MM.1S (cell line): ENCODE measurements at regions not wholly inside any gene's neighbourhood (a gene's known extent, or its start where the extent isn't known, plus 50 kb on each side); places are given as distances from the start of the nearest gene placed in this dataset.

Experiments
- DNase-seq: peaks from one replicate; pipeline ENCODE4 v3.0.0-alpha.2; 2015
- H2AFZ ChIP-seq: fragments of 300-600 bp; sonication (generic); 2 replicates; pipeline ENCODE4 v1.6.0; 2016; ENCODE audit warnings: antibody characterized with exemption, low read length
- H3F3A ChIP-seq: fragments of 300-600 bp; sonication (generic); 2 replicates; pipeline ENCODE4 v1.6.1; 2016; ENCODE audit warnings: mild to moderate bottlenecking, antibody characterized with exemption, low read length, moderate library complexity, mixed read lengths; ENCODE audit not compliant: insufficient read depth
- H3K27ac ChIP-seq: fragments of 300-600 bp; sonication (generic); 2 replicates; pipeline ENCODE4 v1.5.1; 2016; ENCODE audit warnings: mild to moderate bottlenecking, low read length
- H3K27me3 ChIP-seq: fragments of 300-600 bp; sonication (generic); replicated peaks from 2 replicates; pipeline ENCODE4 v1.6.0; 2016; ENCODE audit warnings: low read length; ENCODE audit not compliant: insufficient read depth
- H3K36me3 ChIP-seq: fragments of 300-600 bp; sonication (generic); replicated peaks from 2 replicates; pipeline ENCODE4 v1.6.1; 2016; ENCODE audit warnings: mild to moderate bottlenecking, low read length, mixed read lengths; ENCODE audit not compliant: insufficient read depth
- H3K4me1 ChIP-seq: fragments of 300-600 bp; sonication (generic); 2 replicates; pipeline ENCODE4 v1.6.1; 2016; ENCODE audit warnings: low read length, mixed read lengths
- H3K4me2 ChIP-seq: fragments of 300-600 bp; sonication (generic); 2 replicates; pipeline ENCODE4 v1.6.0; 2016; ENCODE audit warnings: low read depth, low read length
- H3K4me3 ChIP-seq: fragments of 300-600 bp; sonication (generic); 2 replicates; pipeline ENCODE4 v1.5.1; 2016; ENCODE audit warnings: low read length, mixed read lengths
- H3K79me2 ChIP-seq: fragments of 300-600 bp; sonication (generic); 2 replicates; pipeline ENCODE4 v1.6.1; 2016; ENCODE audit warnings: mixed run types, low read length, mixed read lengths
- H3K9ac ChIP-seq: fragments of 300-600 bp; sonication (generic); 2 replicates; pipeline ENCODE4 v1.6.1; 2016; ENCODE audit warnings: low read length, mixed read lengths
- H3K9me2 ChIP-seq: fragments of 300-600 bp; sonication (generic); replicated peaks from 2 replicates; pipeline ENCODE4 v1.6.1; 2016; ENCODE audit warnings: mild to moderate bottlenecking, low read length, mixed read lengths; ENCODE audit not compliant: insufficient read depth
- H3K9me3 ChIP-seq: fragments of 300-600 bp; sonication (generic); replicated peaks from 2 replicates; pipeline ENCODE4 v1.6.1; 2016; ENCODE audit warnings: mild to moderate bottlenecking, low read length, mixed read lengths; ENCODE audit not compliant: insufficient read depth
- H4K20me1 ChIP-seq: fragments of 300-600 bp; sonication (generic); 2 replicates; pipeline ENCODE4 v1.6.1; 2016; ENCODE audit warnings: mild to moderate bottlenecking, low read length, moderate library complexity, mixed read lengths; ENCODE audit not compliant: insufficient read depth
- CTCF ChIP-seq: fragments of 300-600 bp; sonication (generic); IDR thresholded peaks from 2 replicates; pipeline ENCODE4 v1.5.1; 2016; ENCODE audit warnings: antibody characterized with exemption, low read length, mixed read lengths
- EZH2 ChIP-seq: fragments of 300-600 bp; sonication (generic); optimal IDR thresholded peaks from 2 replicates; pipeline ENCODE3; 2017; ENCODE audit warnings: low read depth, mild to moderate bottlenecking, antibody characterized with exemption, low read length, mixed read lengths
- EZH2phosphoT487 ChIP-seq: fragments of 300-600 bp; sonication (generic); IDR thresholded peaks from 2 replicates; pipeline ENCODE4 v1.6.1; 2018; ENCODE audit warnings: antibody characterized with exemption, low read length

- H3K27me3 ChIP-seq: no peaks in the 10 kb centered on the region
- no peak for TF ChIP-seq CTCF
- TF ChIP-seq EZH2: no peak
- no peak for TF ChIP-seq EZH2phosphoT487
These were observed 516.0 kb upstream of the FAM98A start for GRCh38 chr2:34115076-34115475.

GRCh38 chr2:34112161-34112560, 513.1 kb upstream of the FAM98A start:
- Histone ChIP-seq H3K27ac (no peak overlapping the region), H2AFZ (no peak overlapping the region), H3K36me3 (no peaks in the 10 kb centered on the region), H3K79me2 (no peaks in the 10 kb centered on the region), H3F3A (no peaks in the 10 kb centered on the region), H3K9me3 (no peaks in the 10 kb centered on the region), H3K4me3 (no peak overlapping the region), H3K4me2 (no peak overlapping the region), H3K4me1 (no peaks in the 10 kb centered on the region), H4K20me1 (no peaks in the 10 kb centered on the region), H3K9me2 (no peaks in the 10 kb centered on the region), H3K27me3 (no peaks in the 10 kb centered on the region), H3K9ac (no peak overlapping the region)
- TF ChIP-seq EZH2: no peak
- TF ChIP-seq CTCF: no peak
- no peak for TF ChIP-seq EZH2phosphoT487
- no peak for DNase-seq

More at GRCh38 chr2:34115076-34115475, 516.0 kb upstream of the FAM98A start:
- Histone ChIP-seq H3K9me3 (no peaks in the 10 kb centered on the region), H3K27ac (no peak overlapping the region), H3K4me2 (no peak overlapping the region), H2AFZ (no peak overlapping the region), H3K79me2 (no peaks in the 10 kb centered on the region), H3K36me3 (no peaks in the 10 kb centered on the region), H3K9ac (no peak overlapping the region), H3K4me3 (no peak overlapping the region), H3K9me2 (no peaks in the 10 kb centered on the region), H4K20me1 (no peaks in the 10 kb centered on the region), H3F3A (no peaks in the 10 kb centered on the region), H3K4me1 (no peaks in the 10 kb centered on the region)
- DNase-seq: no peak

- no peaks in the 10 kb centered on the region for H3K36me3 ChIP-seq
- no peak overlapping the region for H3K4me2 ChIP-seq
- no peaks in the 10 kb centered on the region for H3K9me3 ChIP-seq
- TF ChIP-seq CTCF (no peak), EZH2 (no peak), EZH2phosphoT487 (no peak)
- no peaks in the 10 kb centered on the region for H3K79me2 ChIP-seq
- H3K9me2 ChIP-seq: no peaks in the 10 kb centered on the region
- no peak overlapping the region for H3K4me3 ChIP-seq
- no peak overlapping the region for H2AFZ ChIP-seq
- H3K27ac ChIP-seq: no peak overlapping the region
- no peak overlapping the region for H3K9ac ChIP-seq
- no peaks in the 10 kb centered on the region for H3F3A ChIP-seq
- H3K27me3 ChIP-seq: no peaks in the 10 kb centered on the region
- no peaks in the 10 kb centered on the region for H3K4me1 ChIP-seq
- no peak for DNase-seq
- H4K20me1 ChIP-seq: no peaks in the 10 kb centered on the region
These were observed 511.3 kb upstream of the FAM98A start for GRCh38 chr2:34110392-34110791.
